SH-SY5Y (cell line): ENCODE measurements at regions not wholly inside any gene's neighbourhood (a gene's known extent, or its start where the extent isn't known, plus 50 kb on each side); places are given as distances from the start of the nearest gene placed in this dataset.

ENCODE experiments used
- GATA2 ChIP-seq: IDR thresholded peaks from 2 replicates; pipeline ENCODE4 v1.6.1; 2011; ENCODE audit warnings: mild to moderate bottlenecking, low read depth, low read length
- GATA3 ChIP-seq: IDR thresholded peaks from 2 replicates; pipeline ENCODE4 v1.6.1; 2011; ENCODE audit warnings: low read depth, mild to moderate bottlenecking, low read length, moderate library complexity

- TF ChIP-seq GATA3 (no peak), GATA2 (no peak)
Measured at GRCh38 chr10:56181607-56182006, 179.5 kb downstream of the ZWINT start.
